HG03354 (cell line): ENCODE measurements at regions not wholly inside any gene's neighbourhood (a gene's known extent, or its start where the extent isn't known, plus 50 kb on each side); places are given as distances from the start of the nearest gene placed in this dataset.
"Not testable (repeated sequence)": the region's sequence is repeated elsewhere in the genome, so short reads cannot be mapped to it uniquely, and the experiment has no call there.

Experiments
- ATAC-seq: cut with Tn5 transposase; IDR thresholded peaks from one replicate; pipeline ENCODE4 v1.9.1; 2021; ENCODE audit warnings: mild to moderate bottlenecking; ENCODE audit not compliant: unreplicated experiment, poor library complexity, severe bottlenecking

DNA sequence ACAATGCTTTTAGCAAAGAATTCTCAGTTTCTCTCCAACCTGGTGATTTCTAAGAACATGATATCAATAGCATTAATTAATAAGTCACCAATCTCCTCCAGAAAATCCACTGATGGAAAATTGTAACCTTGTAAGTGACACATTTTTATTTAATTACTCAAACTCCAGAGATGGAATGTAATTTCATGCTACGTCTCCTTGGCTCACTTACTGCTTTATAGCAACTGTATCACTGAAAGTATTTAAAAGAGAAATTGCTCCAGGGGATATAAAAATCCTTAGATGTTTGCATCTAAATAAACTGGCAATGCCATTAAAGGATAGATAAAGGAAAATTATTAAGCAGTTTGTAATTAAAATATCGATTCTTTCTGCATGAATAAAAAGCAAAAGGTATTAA is 325.4 kb downstream of the TSN start:
- no peak for ATAC-seq

DNA sequence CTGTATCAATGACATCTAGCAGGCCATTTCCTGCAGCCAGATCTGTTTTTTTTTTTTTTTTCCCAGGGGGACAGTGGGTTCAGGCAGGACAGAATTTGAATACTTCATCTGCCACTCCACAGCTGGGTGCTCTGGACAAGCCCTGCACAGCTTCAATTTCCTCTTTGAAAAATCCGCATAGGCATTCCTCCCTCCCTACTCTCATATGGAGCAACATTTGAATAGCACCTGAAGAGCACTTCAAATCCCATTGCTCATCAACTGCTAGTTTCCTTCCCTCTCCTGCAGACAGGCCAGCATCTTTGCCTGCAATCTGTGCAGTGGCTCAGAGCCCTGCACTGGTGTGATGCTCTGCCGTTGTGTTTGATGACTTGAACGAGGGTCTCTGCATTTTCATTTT is 326.3 kb downstream of the TSN start:
- ATAC-seq: no peak

DNA sequence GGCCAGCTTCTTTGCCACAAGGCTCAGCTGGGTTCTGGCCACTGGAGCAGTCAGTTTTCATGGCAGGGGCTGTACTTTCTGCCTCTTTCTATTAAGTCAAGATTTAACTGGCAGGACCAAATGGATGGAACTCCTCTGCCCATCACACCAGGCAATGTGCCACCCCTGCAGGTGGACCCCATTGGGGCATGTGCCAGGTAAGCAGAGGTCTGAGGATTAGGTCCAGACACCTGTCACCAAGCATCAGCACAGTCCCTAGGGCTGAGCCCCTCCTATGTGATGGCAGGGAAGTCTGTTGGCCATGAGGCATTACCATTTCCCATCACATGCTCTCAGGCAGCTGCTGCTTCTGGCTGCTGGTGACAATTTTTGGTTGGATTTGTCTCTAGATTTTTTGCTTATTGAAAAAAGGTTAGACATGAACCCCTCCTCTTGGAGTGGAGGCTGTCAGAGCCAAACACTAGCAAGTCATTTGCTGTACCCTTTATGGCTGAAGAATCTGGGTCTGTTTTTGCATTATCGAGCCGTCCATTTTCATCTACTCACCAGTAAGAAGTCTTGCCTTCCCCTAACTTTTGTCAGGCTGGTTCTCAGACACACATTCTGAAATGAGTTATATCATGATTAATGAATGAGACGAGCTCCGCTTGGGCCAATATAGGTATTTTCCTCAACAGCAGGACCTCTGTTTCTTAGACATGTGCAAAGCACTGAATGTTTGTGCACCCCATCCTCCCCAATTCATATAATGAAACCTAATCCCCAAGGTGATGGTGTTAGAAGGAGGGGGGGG is 328.0 kb downstream of the TSN start:
- ATAC-seq: no peak

DNA sequence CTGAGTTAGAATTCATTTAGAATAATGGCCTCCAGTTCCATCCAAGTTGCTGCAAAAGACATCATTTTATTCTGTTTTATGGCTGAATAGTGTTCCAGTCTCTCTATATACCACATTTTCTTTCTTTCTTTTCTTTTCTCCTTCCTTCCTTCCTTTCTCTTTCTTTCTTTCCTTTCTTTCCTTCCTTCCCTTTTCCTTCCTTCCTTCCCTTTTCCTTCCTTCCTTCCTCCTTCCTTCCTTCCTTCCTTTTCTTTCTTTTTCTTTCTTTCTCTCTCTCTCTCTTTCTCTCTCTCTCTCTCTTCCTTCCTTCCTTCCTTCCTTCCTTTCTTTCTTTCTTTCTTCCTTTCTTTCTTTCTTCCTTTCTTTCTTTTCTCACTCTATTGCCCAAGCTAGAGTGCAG is 330.2 kb downstream of the TSN start:
- ATAC-seq: not testable (repeated sequence)

DNA sequence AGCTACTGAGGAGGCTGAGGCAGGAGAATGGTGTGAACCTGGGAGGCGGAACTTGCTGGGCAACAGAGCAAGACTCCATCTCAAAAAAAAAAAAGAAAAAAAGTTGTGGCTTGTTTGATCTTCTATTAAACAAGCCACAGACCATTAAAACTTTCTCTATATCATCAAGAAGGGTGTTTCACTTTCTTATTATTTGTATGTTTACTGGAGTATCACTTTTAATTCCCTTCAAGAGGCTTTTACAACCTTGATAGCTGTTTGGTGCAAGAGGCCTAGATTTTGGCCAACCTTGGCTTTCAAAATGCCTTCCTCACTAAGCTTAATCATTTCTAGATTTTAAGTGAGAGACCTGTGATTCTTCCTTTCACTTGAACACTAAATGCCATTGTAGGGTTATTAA is 339.1 kb downstream of the TSN start:
- no peak for ATAC-seq

DNA sequence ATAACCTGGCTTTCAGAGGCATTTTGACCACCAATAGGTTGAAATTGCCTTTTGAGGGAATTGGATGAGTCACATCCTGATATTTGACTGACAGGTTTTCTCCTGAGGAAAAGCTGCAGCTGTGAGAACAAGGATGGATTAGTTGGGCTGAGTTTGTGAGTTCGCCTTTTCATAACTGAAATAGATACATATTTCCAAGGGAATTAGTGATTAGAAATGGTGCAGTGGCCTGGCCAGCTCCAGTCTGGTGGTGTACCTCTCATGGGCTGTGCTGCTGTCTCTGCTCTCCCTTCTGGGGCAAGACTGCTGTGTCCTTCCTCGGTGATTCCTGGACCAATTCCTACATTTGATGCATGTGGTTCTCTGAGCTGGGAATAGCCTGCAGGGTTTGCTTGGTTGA is 341.3 kb downstream of the TSN start:
- no peak for ATAC-seq

DNA sequence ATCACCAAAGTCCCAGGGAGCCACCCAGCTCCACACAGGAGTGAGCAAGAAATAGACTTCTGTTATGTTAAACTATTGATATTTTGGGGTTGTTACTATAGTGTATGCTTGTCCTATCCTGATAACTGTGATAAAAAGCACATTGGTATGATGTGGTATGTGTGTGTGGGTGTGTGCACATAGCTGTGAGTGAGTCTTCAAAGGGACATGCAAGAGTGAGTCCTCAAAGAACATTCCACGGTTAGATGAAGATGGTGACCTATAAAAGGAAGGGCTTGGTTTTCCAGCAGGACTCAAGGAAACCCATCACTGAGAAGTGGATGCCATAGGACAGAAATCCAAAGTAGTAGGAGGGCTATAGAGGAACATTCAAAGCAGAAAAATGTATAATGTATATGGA is 342.9 kb downstream of the TSN start:
- ATAC-seq: no peak

DNA sequence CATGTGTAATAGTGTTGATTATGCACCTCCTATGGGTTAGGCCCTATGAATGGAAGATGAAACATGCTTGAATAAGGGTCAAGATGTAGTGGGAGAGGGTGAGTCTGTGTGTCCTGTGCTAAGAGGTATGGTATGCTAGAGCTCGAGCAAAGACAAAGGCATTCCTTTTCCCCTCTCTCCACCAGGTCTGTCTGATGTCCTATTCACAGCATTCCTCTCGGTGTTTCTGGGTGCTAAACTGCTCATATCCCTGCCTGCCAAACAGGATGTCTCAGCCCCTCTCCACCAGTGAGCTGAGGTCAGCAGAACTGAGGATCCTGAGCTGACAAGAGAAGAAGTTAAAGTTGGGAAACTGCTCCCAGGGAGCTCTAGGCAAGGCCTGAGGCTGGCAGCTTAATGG is 344.9 kb downstream of the TSN start:
- ATAC-seq: no peak

DNA sequence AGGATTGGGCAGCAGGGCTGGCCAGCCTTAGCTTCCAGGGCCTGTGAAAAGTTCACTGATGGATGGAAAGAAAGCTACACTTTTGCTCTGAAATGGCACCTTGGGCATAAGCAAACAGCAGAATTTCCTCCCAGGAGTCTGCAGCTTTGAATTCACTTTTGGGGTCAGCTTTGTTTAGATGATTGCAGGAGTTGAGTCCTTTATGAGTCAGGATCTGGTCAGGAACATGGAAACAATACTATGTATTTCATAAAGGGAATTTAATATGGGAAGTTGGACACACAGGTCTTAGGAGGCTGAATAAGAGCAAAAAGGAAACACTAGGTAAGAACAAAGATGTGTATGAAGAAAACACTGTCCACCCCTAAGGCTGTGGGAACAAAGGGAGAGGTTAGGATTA is 345.3 kb downstream of the TSN start:
- no peak for ATAC-seq

DNA sequence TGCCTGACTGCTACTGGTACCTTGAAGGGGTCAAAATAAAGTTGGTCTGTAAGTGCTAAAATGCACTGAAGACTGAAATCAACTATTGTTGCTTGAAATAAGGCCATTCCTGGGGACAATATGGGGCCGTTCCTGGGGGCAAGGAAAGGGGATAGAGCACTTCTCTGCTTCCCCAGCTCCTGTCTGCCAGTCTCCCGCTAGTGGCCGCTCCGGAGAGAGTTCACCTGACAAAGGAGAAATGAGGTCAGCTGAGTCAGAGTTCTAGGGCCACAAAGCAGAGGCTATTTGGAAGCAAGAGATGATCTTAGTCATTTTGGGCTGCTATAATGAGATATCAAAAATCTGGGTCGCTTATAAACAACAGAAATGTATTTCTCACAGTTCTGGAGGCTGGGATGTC is 345.9 kb downstream of the TSN start:
- ATAC-seq: no peak

DNA sequence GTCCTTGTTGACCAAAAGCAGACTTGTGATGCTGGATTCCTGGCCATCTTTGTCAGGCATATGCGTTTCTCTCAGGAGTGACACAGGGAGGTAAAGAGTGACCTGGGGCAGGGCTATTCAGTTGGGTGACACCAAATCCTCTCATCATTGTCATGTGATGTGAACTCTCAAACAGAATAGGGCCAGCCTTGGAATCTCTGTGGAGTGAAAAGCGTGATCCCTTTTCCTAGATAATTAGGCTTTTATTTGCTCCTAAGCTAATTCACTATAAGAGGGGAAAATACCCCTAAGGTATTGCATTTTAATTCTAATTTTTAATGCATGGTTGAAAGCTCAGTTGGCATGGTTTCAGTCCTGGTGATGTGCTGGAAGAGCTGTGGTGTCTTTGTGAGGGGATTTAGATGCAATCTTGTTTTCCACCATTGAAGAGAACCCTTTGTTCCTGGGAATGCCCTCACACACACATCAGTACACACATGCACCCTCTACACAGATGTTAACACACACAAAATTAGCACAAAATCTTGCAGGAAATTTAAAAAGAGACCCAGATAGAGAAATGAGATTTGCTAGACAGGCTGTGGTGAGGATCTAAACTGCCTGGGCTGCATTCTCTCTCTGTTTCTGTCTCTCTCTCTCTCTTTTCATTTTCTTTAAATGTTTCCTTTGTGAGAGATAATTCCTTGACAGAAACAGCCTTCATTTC is 349.9 kb downstream of the TSN start:
- ATAC-seq: no peak

DNA sequence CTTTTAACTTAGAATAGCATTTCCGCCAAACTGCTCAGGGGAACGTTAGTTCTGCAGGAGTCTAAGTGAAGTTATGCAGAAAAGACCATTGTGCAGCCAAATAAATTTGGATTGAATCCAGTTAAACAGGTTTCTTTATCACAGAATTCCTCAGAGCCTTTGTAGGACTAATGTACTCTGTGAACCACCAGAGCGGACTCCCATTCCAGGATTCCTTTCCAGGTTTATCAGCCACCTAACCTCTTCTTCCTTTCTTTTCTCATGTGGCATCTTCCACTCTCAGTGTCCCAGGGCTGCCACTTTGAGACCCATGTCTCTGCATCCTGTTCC is 350.4 kb downstream of the TSN start:
- ATAC-seq: no peak

DNA sequence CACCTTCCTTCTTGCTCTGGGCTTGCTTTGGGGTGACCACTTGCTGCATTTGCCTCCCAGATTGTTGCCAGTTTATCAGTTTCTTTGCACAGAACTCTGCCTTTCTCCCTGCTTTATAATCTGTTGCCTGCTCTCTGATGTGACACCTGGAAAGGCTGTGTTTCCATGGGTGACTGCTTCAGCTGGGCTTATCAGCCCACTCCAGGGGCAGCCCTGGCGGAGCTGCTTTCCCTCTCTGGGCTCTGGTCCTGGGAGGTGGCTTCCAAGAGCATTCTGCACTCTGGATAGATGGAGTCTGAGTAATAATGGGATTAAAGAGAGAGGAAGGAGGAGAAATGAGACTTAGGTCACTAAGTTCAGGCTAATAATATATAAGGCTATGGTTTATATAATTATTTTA is 352.7 kb downstream of the TSN start:
- ATAC-seq: no peak

DNA sequence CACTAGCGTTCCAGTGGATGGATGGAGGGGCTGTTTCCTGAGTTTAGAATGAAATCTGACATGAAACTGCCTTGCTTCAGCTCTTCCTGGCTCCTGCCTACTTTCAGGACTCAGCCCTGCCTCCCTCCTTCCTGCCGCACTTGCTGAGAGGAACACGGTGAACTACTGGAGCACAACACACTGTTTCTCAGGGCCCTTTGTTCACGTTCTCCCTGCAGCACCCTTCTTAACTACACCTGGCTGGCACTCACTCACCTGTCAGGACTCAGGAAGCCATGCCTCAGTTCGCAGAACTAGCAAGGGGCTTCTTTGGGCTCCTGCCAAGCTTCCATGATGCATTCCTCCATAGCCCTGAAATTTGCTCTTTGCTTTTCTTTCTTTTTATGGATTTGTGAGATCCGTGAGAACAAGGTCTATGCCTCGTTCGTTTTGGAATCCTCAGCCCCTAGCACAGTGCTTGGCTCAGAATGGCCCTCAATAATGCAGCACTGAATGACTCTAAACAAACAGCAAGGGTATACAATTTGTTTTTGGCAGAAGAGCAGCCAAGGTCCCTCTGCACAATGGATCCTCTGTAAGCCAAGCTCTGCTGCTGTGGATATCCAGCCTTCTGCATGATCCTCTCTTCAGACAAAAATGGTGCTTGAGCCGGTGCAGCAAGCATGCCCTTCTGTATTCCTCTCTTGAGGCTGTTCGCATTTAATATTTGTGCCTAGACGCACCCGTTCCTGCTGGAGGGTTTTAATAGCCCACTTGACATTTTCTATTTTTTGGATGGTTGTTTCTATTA is 357.0 kb downstream of the TSN start:
- ATAC-seq: no peak

DNA sequence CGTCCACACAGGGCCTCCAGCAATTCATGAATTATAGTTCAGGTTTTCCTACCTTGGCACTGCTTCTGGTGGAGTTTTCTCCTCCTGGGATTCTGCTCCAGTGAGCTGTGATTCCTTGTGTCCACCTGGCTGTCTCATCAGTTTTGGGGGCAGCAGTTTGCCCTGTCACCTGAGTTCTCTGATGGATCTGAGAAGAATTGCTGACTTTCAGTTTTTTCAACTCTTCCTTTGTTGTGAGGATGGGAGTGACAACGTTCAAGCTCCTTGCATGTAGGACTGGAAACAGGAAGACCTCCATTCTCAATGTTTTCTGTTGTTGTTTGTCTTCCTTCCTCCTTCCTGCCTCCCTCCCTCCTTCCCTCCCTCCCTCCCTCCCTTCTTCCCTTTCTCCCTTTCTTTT is 359.0 kb downstream of the TSN start:
- ATAC-seq: no peak

DNA sequence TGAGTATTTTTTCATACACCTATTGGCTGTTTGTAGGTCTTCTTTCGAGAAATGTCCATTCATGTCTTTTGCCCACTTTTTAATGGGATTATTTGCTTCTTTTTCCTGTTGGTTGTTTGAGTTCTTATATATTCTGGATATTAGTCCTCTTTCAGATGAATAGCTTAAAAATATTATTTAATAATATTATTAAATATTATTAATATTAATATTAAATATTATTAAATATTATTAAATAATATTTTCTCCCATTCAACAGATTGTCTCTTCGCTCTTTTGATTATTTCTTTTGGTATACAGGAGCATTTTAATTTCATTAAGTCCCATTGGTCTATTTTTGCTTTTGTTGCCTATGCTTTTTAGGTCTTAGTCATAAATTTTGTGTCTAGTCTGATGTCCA is 361.9 kb downstream of the TSN start:
- ATAC-seq: no peak

DNA sequence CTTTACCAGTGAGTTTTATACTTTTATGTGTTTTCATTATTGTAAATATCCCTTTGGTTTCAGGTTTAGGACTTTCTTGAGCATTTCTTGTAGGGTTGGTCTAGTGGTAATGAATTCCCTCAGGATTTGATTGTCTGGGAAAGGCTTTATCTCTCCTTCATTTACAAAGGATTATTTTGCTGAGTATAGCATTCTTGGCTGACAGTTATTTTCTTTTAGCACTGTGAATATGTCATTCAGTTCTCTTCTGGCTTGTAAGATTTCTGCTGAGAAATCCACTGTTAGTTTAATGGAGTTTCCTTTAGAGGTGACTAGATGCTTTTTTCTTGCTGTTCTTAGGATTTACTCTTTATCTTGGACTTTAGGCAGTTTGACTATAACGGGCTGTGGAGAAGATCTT is 373.9 kb downstream of the TSN start:
- no peak for ATAC-seq

DNA sequence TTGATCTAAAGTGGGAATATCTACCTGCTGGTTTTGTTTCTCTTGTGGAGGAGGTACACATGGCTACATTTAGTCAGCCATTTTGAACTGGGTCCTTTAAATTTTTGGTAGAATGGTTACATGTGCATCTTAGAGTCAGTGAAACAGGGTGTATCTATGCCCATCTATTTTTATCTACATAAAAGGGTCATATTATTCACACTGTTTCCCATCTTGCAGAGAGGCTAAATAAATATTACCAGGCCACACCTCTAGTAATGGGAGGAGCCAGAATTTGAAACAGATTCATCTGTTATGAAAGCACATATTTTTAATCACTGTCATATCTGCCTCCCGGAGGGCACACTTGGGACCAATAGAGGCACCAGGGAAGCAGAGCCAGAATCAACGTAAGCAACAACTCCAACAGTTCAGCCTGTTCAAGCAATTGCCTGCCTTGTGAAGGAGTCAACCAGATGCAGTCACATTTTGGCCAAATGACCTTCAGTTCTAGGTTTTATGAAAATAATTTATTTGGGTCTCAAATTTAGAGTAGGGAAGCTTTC is 376.8 kb downstream of the TSN start:
- no peak for ATAC-seq

DNA sequence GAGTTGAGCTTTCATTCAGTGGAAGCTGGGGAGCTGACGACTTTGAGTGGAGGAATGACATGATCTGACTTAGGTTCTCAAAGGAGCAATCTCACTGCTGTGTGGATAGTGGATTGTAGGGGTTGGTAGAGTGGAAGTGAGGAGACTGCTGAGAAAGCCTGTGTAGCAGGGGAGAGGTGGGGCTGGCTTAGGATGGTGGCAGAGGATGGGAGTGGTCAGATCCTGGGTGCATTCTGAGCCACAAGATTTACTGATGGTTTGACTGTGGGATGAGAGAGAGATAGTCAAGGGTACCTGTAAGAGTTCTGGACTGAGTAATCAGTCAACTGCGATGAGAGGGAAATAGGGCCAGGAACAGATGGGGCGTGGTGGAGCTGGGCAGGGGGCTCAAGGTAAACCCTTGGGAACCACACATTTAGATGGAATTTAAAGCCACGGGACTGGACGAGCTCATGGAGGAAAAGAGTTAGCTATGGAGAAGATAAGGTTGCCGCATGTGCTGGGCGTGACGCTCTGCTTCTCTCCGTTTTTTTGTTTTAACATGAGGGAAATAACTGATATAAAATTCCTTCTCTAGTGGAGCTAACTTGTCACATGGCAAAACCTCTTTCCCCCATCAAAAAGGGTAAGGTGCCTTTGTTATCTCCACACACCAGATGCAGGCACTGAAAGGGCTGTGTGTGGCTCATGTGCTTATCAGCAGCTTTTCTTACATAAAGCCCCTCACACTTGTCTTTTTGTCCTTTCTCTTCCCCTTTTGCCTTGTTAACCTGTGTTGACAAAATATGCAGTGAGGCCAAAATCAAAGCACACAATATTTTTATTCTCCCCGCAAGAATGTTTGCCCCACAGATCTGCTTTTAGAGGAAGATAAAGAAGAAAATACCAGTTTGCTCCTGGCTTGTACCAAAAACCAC is 379.8 kb downstream of the TSN start:
- ATAC-seq: no peak

DNA sequence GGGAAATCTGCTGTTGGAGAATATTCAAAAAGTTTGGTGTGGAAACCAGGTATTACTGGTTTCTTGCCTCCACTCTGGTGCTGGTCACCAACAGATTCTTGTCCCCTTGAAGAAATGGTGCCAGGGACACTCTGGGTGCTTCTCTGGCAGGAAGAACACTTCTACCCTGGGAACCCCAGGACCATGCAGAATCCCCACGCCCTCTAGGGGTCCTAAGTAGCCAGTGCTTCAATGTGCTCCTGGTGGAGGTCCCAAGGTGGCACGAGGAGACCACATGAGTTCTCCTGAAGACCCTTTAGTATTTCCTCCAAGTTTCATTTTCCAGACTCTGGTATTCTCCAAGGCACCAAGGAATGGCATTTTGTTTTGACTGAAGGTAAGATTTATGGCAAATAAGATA is 380.6 kb downstream of the TSN start:
- ATAC-seq: no peak
